Nephron (organoid): ENCODE measurements at regions not wholly inside any gene's neighbourhood (a gene's known extent, or its start where the extent isn't known, plus 50 kb on each side); places are given as distances from the start of the nearest gene placed in this dataset.

Experiments used
- H3K27ac Mint-ChIP-seq, 3 experiments: 2 replicates each; pipeline ENCODE4 v1.8.0; 2020; ENCODE audit warnings: mixed read lengths in 3 of 3, mild to moderate bottlenecking in 2 of 3, moderate library complexity in 1 of 3
- H3K27me3 Mint-ChIP-seq: 2 replicates; pipeline ENCODE4 v1.8.0; 2021; ENCODE audit warnings: low read depth, mild to moderate bottlenecking, moderate library complexity, mixed read lengths
- H3K36me3 Mint-ChIP-seq: 2 replicates; pipeline ENCODE4 v1.8.0; 2020; ENCODE audit warnings: low read depth, mixed read lengths
- H3K4me1 Mint-ChIP-seq: 2 replicates; pipeline ENCODE4 v1.8.0; 2020; ENCODE audit warnings: mixed read lengths
- H3K4me3 Mint-ChIP-seq, 3 experiments: 2 replicates each; pipeline ENCODE4 v1.8.0; 2020; ENCODE audit warnings: mild to moderate bottlenecking in 3 of 3, mixed read lengths in 3 of 3, moderate library complexity in 2 of 3
- H3K9me3 Mint-ChIP-seq: 2 replicates; pipeline ENCODE4 v1.8.0; 2020; ENCODE audit warnings: mixed read lengths
- TF ChIP-seq, protein P1 (sequence below), 3 experiments: fragments of 200-600 bp; sonication (generic); IDR thresholded peaks; one replicate each; pipeline ENCODE4 v1.5.0; 2021; ENCODE audit warnings: antibody characterized with exemption in 3 of 3; ENCODE audit not compliant: unreplicated experiment in 3 of 3

DNA sequence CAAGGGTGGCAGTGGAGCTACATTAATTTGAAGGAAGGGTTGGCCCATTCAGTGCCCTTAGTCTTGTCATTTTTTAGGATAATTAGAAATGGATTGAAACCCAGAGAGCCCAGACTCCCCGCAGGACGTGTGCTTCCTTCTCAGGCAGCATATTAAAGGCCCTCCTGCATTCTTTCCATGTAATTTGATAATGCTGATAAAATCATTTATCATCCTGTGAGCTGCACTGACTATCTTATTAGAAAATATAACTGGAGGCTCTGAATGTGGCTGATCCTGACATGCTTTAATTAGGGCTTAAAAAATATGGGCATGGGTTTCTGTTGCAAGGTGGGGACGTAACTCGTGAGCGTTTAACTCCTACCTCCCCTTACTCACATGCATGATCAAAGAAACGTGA, 148.1 kb downstream of the ACKR3 start:
- no peaks in the 10 kb centered on the region for H3K9me3 Mint-ChIP-seq
- TF ChIP-seq, protein P1, sequence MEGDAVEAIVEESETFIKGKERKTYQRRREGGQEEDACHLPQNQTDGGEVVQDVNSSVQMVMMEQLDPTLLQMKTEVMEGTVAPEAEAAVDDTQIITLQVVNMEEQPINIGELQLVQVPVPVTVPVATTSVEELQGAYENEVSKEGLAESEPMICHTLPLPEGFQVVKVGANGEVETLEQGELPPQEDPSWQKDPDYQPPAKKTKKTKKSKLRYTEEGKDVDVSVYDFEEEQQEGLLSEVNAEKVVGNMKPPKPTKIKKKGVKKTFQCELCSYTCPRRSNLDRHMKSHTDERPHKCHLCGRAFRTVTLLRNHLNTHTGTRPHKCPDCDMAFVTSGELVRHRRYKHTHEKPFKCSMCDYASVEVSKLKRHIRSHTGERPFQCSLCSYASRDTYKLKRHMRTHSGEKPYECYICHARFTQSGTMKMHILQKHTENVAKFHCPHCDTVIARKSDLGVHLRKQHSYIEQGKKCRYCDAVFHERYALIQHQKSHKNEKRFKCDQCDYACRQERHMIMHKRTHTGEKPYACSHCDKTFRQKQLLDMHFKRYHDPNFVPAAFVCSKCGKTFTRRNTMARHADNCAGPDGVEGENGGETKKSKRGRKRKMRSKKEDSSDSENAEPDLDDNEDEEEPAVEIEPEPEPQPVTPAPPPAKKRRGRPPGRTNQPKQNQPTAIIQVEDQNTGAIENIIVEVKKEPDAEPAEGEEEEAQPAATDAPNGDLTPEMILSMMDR (IDR thresholded peaks at IDR 0.05; ENCODE audit: unreplicated experiment in 3 of 3): no peak
- H3K27me3 Mint-ChIP-seq: peaks cover 35% of the 10 kb centered on the region
- peaks cover 53% of the 10 kb centered on the region for H3K4me1 Mint-ChIP-seq
- peak overlapping the region in 1 of 3 experiments; percentile 9 for H3K4me3 Mint-ChIP-seq
- no peaks in the 10 kb centered on the region for H3K36me3 Mint-ChIP-seq
- peak overlapping the region; percentile 9 to 79 (median 51) for H3K27ac Mint-ChIP-seq

DNA sequence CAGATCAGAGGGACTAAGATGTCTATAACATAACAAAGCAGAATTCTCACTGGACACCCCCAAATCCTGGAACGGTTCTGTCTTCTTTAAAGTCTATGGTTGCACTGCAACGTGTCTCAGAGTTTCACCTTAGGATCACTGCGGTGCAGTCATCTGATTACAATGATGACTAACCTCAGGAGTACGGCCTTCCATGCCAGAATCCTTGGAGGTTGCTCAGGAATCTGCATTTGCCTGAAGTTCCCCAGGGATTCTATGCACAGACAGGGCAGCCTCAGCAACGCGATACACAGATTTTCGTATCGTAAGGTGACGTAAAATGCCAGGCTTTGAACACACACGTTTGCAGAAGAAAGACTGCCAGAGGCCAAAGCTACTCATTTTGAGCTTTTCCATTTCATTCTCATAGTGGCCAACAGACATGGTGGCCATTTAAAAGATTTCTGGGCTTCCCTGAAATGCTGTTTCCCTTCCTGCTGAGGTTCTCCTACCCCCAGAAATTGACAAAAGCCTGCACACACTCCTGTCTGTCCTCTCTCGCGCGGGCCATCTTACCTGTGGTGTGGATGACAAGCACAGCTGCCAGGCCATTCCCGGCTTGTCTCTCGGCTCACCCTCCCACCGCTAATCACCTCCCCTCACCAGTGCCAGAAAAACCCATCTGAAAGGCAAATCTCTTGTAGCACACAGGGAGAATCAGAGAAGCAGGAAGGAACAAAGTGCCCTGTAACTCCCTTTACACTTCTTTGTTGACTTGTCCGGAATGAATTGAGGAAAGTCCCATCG, 148.8 kb downstream of the ACKR3 start:
- TF ChIP-seq, protein P1 (IDR thresholded peaks at IDR 0.05; ENCODE audit: unreplicated experiment in 3 of 3): no peak
- Mint-ChIP-seq H3K27me3 (peaks cover 32% of the 10 kb centered on the region), H3K27ac (peak overlapping the region; percentile 47 to 79 (median 51)), H3K36me3 (no peaks in the 10 kb centered on the region), H3K4me1 (peaks cover 48% of the 10 kb centered on the region), H3K9me3 (no peaks in the 10 kb centered on the region), H3K4me3 (peak overlapping the region in 1 of 3 experiments; percentile 9)

DNA sequence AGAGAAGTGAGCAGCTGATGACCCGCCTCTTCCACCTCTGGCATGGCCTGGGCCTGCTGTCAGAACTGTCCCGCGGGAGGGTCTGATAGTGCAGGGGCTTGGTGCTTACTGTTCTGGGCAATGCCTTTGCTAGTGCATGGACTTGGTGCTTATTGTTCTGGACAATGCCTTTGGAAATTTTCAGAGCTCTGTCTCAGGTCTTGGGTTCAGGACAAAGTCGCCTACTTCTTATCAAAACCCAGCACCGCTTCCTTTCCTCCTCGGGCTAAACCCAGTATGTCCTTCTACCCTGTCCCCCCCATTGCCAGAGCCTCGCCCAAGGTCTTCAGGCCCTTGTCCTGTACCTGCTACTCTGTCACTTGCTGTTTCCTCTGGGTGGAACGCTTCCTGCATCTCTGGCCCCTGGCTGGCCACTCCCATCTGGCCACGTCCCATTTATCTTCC, 149.6 kb downstream of the ACKR3 start:
- H3K27me3 Mint-ChIP-seq: peaks cover 32% of the 10 kb centered on the region
- peaks cover 40% of the 10 kb centered on the region for H3K4me1 Mint-ChIP-seq
- no peak overlapping the region for H3K4me3 Mint-ChIP-seq
- TF ChIP-seq, protein P1 (IDR thresholded peaks at IDR 0.05; ENCODE audit: unreplicated experiment in 3 of 3): no peak
- H3K36me3 Mint-ChIP-seq: no peaks in the 10 kb centered on the region
- H3K27ac Mint-ChIP-seq: no peak overlapping the region
- H3K9me3 Mint-ChIP-seq: no peaks in the 10 kb centered on the region

DNA sequence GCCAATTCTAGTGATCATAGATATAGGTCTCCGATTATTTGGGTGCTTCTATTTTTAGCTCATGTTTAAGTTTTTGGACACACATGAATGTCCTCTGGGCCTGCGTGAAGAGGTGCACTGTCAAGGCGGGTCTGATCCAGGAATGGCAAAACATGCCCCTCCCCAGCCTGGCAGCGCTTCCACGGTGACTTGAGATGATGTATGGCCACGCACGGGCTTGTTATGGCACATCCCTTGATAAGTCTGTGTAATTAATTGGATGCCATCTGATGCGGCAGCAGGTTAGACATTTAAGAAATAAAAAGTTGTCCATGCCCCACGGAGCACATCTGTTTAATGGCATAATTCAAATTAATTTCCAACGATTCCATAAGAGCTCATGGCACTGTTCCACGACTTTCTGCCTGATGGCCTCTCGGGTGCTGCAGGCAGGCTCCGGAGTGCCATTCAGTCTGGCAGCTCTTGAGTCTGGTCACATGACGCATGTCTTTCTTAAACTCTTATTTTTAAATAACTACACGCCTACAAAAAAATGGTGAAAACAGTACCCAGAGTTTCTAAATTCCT, 151.4 kb downstream of the ACKR3 start:
- Mint-ChIP-seq H3K27me3 (peaks cover 24% of the 10 kb centered on the region), H3K4me1 (peaks cover 27% of the 10 kb centered on the region), H3K36me3 (no peaks in the 10 kb centered on the region), H3K9me3 (no peaks in the 10 kb centered on the region), H3K27ac (no peak overlapping the region), H3K4me3 (no peak overlapping the region)
- TF ChIP-seq, protein P1 (IDR thresholded peaks at IDR 0.05; ENCODE audit: unreplicated experiment in 3 of 3): no peak

DNA sequence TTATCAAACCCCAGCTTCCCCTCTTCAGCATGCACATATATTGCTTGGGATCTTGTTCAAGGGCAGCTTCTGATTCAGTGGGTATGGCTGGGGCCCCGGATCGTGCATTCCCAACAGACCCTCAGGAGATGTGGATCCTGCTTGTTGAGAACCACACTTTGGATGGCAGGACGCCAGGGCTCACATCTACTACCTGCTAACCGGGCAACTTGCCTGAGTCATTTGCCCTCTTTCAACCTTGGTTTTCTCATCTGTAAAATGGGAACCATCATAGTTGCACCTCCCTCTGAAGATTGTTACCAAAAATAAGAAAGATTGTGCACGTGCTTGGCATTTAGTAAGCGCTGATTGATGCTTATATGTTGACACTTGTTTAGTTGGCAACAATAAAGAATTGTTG, 154.6 kb downstream of the ACKR3 start:
- peaks cover 17% of the 10 kb centered on the region for H3K4me1 Mint-ChIP-seq
- no peak overlapping the region for H3K27ac Mint-ChIP-seq
- H3K27me3 Mint-ChIP-seq: peaks cover 23% of the 10 kb centered on the region
- TF ChIP-seq, protein P1 (IDR thresholded peaks at IDR 0.05; ENCODE audit: unreplicated experiment in 3 of 3): no peak
- H3K4me3 Mint-ChIP-seq: no peak overlapping the region
- H3K36me3 Mint-ChIP-seq: no peaks in the 10 kb centered on the region
- H3K9me3 Mint-ChIP-seq: no peaks in the 10 kb centered on the region
